GM19239 (cell line): ENCODE measurements at regions not wholly inside any gene's neighbourhood (a gene's known extent, or its start where the extent isn't known, plus 50 kb on each side); places are given as distances from the start of the nearest gene placed in this dataset.
"Not testable (repeated sequence)": the region's sequence is repeated elsewhere in the genome, so short reads cannot be mapped to it uniquely, and the experiment has no call there.

Source experiments
- DNase-seq: peaks from one replicate; pipeline ENCODE4 v3.0.0; 2011; ENCODE audit warnings: low spot score; ENCODE audit not compliant: insufficient read length
- FAIRE-seq: peaks from 2 replicates; lab custom pipeline; 2011; peaks lifted over from hg19 to GRCh38; lab: Jason Lieb, UNC

GRCh38 chr10:30535677-30536076, 93.9 kb downstream of the LYZL2 start:
- DNase-seq: no peak
- no peak for FAIRE-seq

GRCh38 chr10:30534465-30535144, 94.9 kb downstream of the LYZL2 start:
- DNase-seq (peak; percentile 39), FAIRE-seq (peak; percentile 94)

GRCh38 chr10:30531751-30532530, 97.6 kb downstream of the LYZL2 start:
- no peak for DNase-seq
- no peak for FAIRE-seq

GRCh38 chr10:30529373-30529998, 95.5 kb downstream of the MAP3K8 start:
- FAIRE-seq (peak; percentile 95), DNase-seq (no peak)

- DNase-seq (no peak), FAIRE-seq (no peak)
Measured at GRCh38 chr10:30528429-30528786, 94.4 kb downstream of the MAP3K8 start.

- FAIRE-seq: peak; percentile 21
- no peak for DNase-seq
Measured at GRCh38 chr10:30527623-30528428, 93.8 kb downstream of the MAP3K8 start.

- not testable (repeated sequence) for DNase-seq
Measured at GRCh38 chr10:30522661-30523078, 88.7 kb downstream of the MAP3K8 start.

GRCh38 chr10:30518907-30519306, 84.9 kb downstream of the MAP3K8 start:
- FAIRE-seq: no peak

More at GRCh38 chr10:30522661-30523078, 88.7 kb downstream of the MAP3K8 start:
- not testable (repeated sequence) for FAIRE-seq

More at GRCh38 chr10:30518907-30519306, 84.9 kb downstream of the MAP3K8 start:
- no peak for DNase-seq
